GM12891 (cell line): ENCODE measurements at regions not wholly inside any gene's neighbourhood (a gene's known extent, or its start where the extent isn't known, plus 50 kb on each side); places are given as distances from the start of the nearest gene placed in this dataset.

Experiments
- DNase-seq: peaks from one replicate; pipeline ENCODE4 v3.0.0; 2011; ENCODE audit warnings: low spot score; ENCODE audit not compliant: insufficient read length
- FAIRE-seq: peaks from 2 replicates; lab custom pipeline; 2011; peaks lifted over from hg19 to GRCh38; lab: Jason Lieb, UNC
- PAX5 ChIP-seq: IDR thresholded peaks from 2 replicates; pipeline ENCODE4 v1.6.1; 2011; ENCODE audit warnings: low read length, moderate library complexity, mild to moderate bottlenecking; ENCODE audit not compliant: insufficient read depth, severe bottlenecking
- POLR2A ChIP-seq: IDR thresholded peaks from 2 replicates; pipeline ENCODE4 v1.6.1; 2011; ENCODE audit warnings: low read depth, low read length, control low read depth
- POLR2AphosphoS5 ChIP-seq: IDR thresholded peaks from 2 replicates; pipeline ENCODE4 v1.6.1; 2011; ENCODE audit warnings: low read depth, low read length, control low read depth
- POU2F2 ChIP-seq: IDR thresholded peaks from 2 replicates; pipeline ENCODE4 v1.6.1; 2011; ENCODE audit warnings: low read depth, mild to moderate bottlenecking, control low read depth, low read length, moderate library complexity
- SPI1 ChIP-seq: IDR thresholded peaks from 2 replicates; pipeline ENCODE4 v1.6.1; 2011; ENCODE audit warnings: low read depth, low read length, control low read depth
- TAF1 ChIP-seq: IDR thresholded peaks from 2 replicates; pipeline ENCODE4 v1.6.1; 2011; ENCODE audit warnings: low read depth, low read length, control low read depth

GRCh38 chr18:78582898-78583738 lies 396.5 kb upstream of the SALL3 start:
- no peak for DNase-seq
- TF ChIP-seq POLR2A (no peak), POU2F2 (no peak), SPI1 (no peak), POLR2AphosphoS5 (no peak), PAX5 (no peak), TAF1 (no peak)
- FAIRE-seq, result no peak

DNA sequence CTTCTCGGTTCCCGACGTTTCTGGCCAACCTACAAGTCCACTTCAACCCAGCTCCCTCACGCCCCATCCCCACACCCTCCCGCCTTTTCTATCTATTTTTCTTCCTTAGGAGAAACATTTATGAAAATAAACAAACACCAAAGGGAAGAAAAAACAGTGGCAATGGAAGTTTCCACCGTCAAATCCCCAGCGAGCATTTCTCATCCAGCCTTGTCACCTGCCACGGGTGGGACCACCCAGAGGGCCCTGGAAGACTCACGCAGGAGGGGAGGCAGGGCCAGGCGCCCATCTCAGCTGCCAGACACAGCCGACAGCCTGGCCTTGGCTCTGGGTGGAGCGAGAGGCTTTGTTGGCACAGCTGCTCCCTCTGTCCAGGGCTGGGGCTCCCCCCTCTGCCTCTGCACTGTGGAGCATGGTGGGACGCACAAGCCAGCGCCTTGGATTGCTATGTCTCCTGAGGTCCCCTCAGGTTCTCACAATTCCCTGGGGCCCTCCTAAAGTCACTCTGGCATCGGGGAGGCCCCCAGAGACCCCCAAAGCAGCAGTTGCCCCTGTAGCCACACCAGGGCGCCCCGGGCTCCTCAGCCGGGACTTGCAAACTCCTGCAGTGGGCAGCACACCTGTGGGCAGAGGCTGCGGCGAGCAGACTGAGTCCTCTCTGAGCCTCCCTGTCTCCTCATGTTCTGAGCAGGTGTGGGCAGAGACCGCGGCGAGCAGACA lies 395.7 kb upstream of the SALL3 start:
- FAIRE-seq (no peak), DNase-seq (no peak)
- TF ChIP-seq TAF1 (no peak), POU2F2 (no peak), PAX5 (no peak), POLR2A (no peak), POLR2AphosphoS5 (no peak), SPI1 (no peak)

DNA sequence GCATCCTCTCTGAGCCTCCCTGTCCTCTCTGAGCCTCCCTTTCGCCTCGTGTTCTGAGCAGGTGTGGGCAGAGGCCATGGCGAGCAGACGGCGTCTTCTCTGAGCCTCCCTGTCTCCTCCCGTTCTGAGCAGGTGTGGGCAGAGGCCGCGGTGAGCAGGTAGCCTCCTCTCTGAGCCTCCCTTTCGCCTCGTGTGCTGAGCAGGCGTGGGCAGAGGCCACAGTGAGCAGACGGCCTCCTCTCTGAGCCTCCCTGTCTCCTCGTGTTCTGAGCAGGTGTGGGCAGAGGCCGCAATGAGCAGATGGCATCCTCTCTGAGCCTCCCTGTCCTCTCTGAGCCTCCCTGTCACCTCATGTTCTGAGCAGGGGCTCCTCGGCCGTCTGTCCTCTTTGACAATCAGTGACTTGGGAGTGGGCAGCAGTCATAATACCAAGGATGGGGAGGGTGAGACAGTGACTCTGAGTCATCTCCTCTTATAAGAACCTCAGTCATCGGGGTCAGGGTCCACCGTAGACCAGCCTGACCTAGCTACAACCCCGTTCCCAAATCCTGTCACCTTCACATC lies 395.1 kb upstream of the SALL3 start:
- TF ChIP-seq PAX5 (no peak), POLR2AphosphoS5 (no peak), POU2F2 (no peak), TAF1 (no peak), SPI1 (no peak), POLR2A (no peak)
- FAIRE-seq (no peak), DNase-seq (no peak)

GRCh38 chr18:78586586-78586985 lies 393.0 kb upstream of the SALL3 start:
- FAIRE-seq, result no peak
- TF ChIP-seq SPI1 (no peak), TAF1 (no peak), POLR2A (no peak), PAX5 (no peak), POU2F2 (no peak), POLR2AphosphoS5 (no peak)
- no peak for DNase-seq

DNA sequence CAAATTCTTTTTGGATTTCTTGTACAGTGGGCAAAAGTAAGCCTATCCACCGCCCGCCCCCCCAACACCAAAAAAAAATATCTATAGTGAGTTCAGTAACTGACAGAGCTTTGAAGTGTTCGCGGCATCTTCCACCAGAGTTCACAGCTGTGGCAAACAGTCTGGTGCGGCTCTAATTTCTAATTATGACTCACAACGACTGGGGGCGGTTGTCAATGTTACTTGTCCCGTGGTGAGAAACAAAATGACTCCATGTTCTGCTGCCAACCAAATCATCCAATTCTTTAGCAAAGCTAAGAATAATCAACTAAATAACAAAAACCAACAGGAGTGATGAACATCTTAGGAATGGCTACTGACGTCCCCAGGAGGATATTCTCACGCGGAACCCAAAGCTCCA lies 392.5 kb upstream of the SALL3 start:
- TF ChIP-seq TAF1 (no peak), SPI1 (no peak)
- no peak for DNase-seq

GRCh38 chr18:78587626-78588600 lies 391.7 kb upstream of the SALL3 start:
- TF ChIP-seq POU2F2 (no peak), PAX5 (no peak), POLR2A (no peak), SPI1 (no peak), TAF1 (no peak), POLR2AphosphoS5 (no peak)
- DNase-seq, result no peak
- no peak for FAIRE-seq

More for the DNA sequence above, 392.5 kb upstream of the SALL3 start:
- no peak for FAIRE-seq

DNA sequence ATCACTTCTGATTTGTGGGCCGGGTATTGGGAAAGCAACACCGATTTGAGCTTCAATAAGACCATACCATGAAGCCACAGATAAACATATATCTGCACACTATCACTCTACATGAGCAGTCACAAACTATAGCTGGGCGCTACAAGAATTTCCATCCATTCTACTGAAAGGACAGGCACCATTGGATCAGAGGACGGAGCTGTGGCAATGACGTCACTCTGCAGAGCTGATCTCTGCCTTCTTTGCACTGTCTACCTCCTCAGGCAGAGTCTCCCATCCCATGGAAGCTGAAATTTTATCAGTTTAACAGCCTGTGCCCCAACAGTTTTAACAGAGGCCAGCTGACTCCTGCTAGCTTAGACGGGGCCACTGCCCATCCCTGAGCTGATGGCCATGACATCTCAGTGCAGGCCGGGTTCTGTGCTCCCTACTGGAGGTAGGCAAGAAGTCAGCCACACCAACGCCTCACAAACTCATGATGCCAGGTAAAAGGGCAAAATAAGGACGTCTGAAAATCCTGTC lies 389.6 kb upstream of the SALL3 start:
- FAIRE-seq (no peak), DNase-seq (no peak)
- TF ChIP-seq POLR2AphosphoS5 (no peak), SPI1 (no peak), PAX5 (no peak), POU2F2 (no peak), POLR2A (no peak), TAF1 (no peak)

DNA sequence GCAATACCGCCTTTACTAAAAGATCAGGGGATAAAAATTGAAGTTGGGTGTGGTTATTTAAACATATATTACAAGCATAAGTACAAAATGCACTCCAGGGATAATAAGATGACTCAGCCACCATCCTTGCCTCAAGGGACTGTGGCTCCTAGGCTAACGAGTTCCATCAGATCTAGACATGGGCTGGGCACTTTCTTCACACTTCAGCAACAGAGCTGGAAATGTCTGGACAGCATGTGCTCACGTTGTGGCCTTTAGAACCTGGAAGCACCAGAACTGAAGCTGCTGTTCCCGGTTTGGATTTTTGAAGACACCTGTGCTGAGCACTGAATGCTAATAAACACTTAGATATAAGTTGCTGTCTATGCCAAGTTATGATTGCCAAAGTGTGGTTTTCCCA lies 384.2 kb upstream of the SALL3 start:
- FAIRE-seq, result no peak
- no peak for DNase-seq
- TF ChIP-seq PAX5 (no peak), TAF1 (no peak), POLR2AphosphoS5 (no peak), SPI1 (no peak), POLR2A (no peak), POU2F2 (no peak)

DNA sequence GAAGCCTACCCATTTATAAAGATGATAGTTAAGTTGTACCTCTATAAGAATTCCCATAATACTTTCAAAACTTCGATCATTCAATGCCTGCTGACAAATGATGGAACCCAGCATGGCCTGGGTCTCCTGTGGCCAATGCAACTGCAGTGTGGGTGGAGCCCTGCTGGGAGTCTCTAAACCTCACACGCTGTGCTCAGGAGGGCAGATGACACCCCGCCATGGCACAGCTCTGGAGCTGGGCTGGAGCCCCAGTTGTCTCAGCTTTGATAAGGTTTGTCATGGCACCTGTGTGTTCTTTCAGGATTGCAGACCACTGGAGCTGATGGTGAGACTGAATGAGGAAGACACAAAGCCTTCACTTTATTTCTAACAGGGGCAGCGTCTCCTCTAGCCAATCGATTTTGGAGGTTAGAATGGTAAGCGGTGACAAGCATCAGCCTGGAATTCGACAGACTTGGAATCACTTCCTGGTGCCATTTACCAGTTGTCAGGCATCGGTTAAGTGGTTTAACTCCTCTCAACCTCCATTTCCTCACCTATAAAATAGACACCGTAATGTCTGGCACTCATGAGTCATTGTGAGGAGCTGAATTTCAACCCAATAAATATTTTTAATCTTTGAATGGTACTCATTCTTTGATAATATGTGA lies 383.6 kb upstream of the SALL3 start:
- FAIRE-seq (no peak), DNase-seq (no peak)
- TF ChIP-seq POLR2AphosphoS5 (no peak), PAX5 (no peak), SPI1 (no peak), TAF1 (no peak), POU2F2 (no peak), POLR2A (no peak)
